ENCODE measurements at regions not wholly inside any gene's neighbourhood (a gene's known extent, or its start where the extent isn't known, plus 50 kb on each side); places are given as distances from the start of the nearest gene placed in this dataset.
A peak's percentile ranks its signal among the peaks of the same experiment; 100 is the strongest.

GRCh38 chr5:144711172-144711571, 540.5 kb downstream of the KCTD16 start:
- no peaks in the 10 kb centered on the region for H4K20me1 ChIP-seq (replicated peaks; ENCODE audit: insufficient read depth)
- ATAC-seq (no peak), DNase-seq (ENCODE audit: low spot score) (no peak)
- no peaks in the 10 kb centered on the region for H3K27me3 ChIP-seq (ENCODE audit: insufficient read depth)
- H3K4me2 ChIP-seq: no peak overlapping the region
- H2AFZ ChIP-seq: peak overlapping the region; percentile 72; the same call in 1 of the 2 replicates
- no peak overlapping the region for H3K27ac ChIP-seq (ENCODE audit: low read depth)
- Mint-ChIP-seq H3K9me3 (peaks cover 8% of the 10 kb centered on the region; the same call in 2 of the 3 replicates), H3K36me3 (ENCODE audit: low read depth) (peaks cover 3% of the 10 kb centered on the region; the same call in 2 of the 3 replicates), H3K27me3 (ENCODE audit: insufficient read depth, low read depth, poor library complexity) (no peaks in the 10 kb centered on the region), H3K4me3 (no peak overlapping the region), H3K4me1 (no peaks in the 10 kb centered on the region), H3K27ac (no peak overlapping the region)
- no peaks in the 10 kb centered on the region for H3K36me3 ChIP-seq (ENCODE audit: insufficient read depth)
- H3K79me2 ChIP-seq (replicated peaks; ENCODE audit: insufficient read depth): no peaks in the 10 kb centered on the region
- no peak for TF ChIP-seq EZH2phosphoT487 (IDR thresholded peaks at IDR 0.05; ENCODE audit: unreplicated experiment)
- no peak for TF ChIP-seq STAT1 (IDR thresholded peaks at IDR 0.05; ENCODE audit: unreplicated experiment)
- no peak for TF ChIP-seq POLR2AphosphoS5 (IDR thresholded peaks at IDR 0.05; ENCODE audit: low read depth)
- TF ChIP-seq, protein P1, sequence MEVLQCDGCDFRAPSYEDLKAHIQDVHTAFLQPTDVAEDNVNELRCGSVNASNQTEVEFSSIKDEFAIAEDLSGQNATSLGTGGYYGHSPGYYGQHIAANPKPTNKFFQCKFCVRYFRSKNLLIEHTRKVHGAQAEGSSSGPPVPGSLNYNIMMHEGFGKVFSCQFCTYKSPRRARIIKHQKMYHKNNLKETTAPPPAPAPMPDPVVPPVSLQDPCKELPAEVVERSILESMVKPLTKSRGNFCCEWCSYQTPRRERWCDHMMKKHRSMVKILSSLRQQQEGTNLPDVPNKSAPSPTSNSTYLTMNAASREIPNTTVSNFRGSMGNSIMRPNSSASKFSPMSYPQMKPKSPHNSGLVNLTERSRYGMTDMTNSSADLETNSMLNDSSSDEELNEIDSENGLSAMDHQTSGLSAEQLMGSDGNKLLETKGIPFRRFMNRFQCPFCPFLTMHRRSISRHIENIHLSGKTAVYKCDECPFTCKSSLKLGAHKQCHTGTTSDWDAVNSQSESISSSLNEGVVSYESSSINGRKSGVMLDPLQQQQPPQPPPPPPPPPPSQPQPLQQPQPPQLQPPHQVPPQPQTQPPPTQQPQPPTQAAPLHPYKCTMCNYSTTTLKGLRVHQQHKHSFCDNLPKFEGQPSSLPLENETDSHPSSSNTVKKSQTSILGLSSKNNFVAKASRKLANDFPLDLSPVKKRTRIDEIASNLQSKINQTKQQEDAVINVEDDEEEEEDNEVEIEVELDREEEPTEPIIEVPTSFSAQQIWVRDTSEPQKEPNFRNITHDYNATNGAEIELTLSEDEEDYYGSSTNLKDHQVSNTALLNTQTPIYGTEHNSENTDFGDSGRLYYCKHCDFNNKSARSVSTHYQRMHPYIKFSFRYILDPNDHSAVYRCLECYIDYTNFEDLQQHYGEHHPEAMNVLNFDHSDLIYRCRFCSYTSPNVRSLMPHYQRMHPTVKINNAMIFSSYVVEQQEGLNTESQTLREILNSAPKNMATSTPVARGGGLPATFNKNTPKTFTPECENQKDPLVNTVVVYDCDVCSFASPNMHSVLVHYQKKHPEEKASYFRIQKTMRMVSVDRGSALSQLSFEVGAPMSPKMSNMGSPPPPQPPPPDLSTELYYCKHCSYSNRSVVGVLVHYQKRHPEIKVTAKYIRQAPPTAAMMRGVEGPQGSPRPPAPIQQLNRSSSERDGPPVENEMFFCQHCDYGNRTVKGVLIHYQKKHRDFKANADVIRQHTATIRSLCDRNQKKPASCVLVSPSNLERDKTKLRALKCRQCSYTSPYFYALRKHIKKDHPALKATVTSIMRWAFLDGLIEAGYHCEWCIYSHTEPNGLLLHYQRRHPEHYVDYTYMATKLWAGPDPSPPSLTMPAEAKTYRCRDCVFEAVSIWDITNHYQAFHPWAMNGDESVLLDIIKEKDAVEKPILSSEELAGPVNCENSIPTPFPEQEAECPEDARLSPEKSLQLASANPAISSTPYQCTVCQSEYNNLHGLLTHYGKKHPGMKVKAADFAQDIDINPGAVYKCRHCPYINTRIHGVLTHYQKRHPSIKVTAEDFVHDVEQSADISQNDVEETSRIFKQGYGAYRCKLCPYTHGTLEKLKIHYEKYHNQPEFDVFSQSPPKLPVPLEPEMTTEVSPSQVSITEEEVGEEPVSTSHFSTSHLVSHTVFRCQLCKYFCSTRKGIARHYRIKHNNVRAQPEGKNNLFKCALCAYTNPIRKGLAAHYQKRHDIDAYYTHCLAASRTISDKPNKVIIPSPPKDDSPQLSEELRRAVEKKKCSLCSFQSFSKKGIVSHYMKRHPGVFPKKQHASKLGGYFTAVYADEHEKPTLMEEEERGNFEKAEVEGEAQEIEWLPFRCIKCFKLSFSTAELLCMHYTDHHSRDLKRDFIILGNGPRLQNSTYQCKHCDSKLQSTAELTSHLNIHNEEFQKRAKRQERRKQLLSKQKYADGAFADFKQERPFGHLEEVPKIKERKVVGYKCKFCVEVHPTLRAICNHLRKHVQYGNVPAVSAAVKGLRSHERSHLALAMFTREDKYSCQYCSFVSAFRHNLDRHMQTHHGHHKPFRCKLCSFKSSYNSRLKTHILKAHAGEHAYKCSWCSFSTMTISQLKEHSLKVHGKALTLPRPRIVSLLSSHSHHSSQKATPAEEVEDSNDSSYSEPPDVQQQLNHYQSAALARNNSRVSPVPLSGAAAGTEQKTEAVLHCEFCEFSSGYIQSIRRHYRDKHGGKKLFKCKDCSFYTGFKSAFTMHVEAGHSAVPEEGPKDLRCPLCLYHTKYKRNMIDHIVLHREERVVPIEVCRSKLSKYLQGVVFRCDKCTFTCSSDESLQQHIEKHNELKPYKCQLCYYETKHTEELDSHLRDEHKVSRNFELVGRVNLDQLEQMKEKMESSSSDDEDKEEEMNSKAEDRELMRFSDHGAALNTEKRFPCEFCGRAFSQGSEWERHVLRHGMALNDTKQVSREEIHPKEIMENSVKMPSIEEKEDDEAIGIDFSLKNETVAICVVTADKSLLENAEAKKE (CRISPR knock-in tag; IDR thresholded peaks at IDR 0.05): no peak
- no peak for TF ChIP-seq ZNF331 (CRISPR knock-in tag; IDR thresholded peaks at IDR 0.05; ENCODE audit: low read depth)
- TF ChIP-seq CTCF (conservative IDR thresholded peaks at IDR 0.05; ENCODE audit: low read depth in 2 of 2): no peak
- TF ChIP-seq ZNF114 (CRISPR knock-in tag; IDR thresholded peaks at IDR 0.05): no peak
- TF ChIP-seq CREB1 (CRISPR knock-in tag; IDR thresholded peaks at IDR 0.05; ENCODE audit: low read depth): no peak
- TF ChIP-seq ETS1 (IDR thresholded peaks at IDR 0.05): no peak
- TF ChIP-seq EZH2 (IDR thresholded peaks at IDR 0.05; ENCODE audit: low read depth, unreplicated experiment): no peak
- no peak for TF ChIP-seq NANOG (IDR thresholded peaks at IDR 0.05; ENCODE audit: borderline replicate concordance)
- TF ChIP-seq, protein P2, sequence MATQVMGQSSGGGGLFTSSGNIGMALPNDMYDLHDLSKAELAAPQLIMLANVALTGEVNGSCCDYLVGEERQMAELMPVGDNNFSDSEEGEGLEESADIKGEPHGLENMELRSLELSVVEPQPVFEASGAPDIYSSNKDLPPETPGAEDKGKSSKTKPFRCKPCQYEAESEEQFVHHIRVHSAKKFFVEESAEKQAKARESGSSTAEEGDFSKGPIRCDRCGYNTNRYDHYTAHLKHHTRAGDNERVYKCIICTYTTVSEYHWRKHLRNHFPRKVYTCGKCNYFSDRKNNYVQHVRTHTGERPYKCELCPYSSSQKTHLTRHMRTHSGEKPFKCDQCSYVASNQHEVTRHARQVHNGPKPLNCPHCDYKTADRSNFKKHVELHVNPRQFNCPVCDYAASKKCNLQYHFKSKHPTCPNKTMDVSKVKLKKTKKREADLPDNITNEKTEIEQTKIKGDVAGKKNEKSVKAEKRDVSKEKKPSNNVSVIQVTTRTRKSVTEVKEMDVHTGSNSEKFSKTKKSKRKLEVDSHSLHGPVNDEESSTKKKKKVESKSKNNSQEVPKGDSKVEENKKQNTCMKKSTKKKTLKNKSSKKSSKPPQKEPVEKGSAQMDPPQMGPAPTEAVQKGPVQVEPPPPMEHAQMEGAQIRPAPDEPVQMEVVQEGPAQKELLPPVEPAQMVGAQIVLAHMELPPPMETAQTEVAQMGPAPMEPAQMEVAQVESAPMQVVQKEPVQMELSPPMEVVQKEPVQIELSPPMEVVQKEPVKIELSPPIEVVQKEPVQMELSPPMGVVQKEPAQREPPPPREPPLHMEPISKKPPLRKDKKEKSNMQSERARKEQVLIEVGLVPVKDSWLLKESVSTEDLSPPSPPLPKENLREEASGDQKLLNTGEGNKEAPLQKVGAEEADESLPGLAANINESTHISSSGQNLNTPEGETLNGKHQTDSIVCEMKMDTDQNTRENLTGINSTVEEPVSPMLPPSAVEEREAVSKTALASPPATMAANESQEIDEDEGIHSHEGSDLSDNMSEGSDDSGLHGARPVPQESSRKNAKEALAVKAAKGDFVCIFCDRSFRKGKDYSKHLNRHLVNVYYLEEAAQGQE (IDR thresholded peaks at IDR 0.05; ENCODE audit: unreplicated experiment): no peak
- no peak for TF ChIP-seq JUNB (IDR thresholded peaks at IDR 0.05; ENCODE audit: unreplicated experiment)
- no peaks in the 10 kb centered on the region for H3K9me2 ChIP-seq (ENCODE audit: insufficient read depth)
- no peaks in the 10 kb centered on the region for H3F3A ChIP-seq (replicated peaks; ENCODE audit: low read depth)
- no peak overlapping the region for H3K4me3 ChIP-seq
- H3K4me1 ChIP-seq (ENCODE audit: insufficient read depth): no peaks in the 10 kb centered on the region

Data from GM23338 (cell line).